ENCODE measurements at regions not wholly inside any gene's neighbourhood (a gene's known extent, or its start where the extent isn't known, plus 50 kb on each side); places are given as distances from the start of the nearest gene placed in this dataset.

GRCh38 chr2:103823847-103824246, 1030.1 kb upstream of the POU3F3 start:
- TF ChIP-seq POLR2A (IDR thresholded peaks at IDR 0.05) (no peak), CTCF (IDR thresholded peaks at IDR 0.05) (no peak)

All from Peyer's patch (tissue), 4 donors.